HG02588 (cell line): ENCODE measurements at regions not wholly inside any gene's neighbourhood (a gene's known extent, or its start where the extent isn't known, plus 50 kb on each side); places are given as distances from the start of the nearest gene placed in this dataset.
"Not testable (repeated sequence)": the region's sequence is repeated elsewhere in the genome, so short reads cannot be mapped to it uniquely, and the experiment has no call there.

Experiments used
- ATAC-seq: cut with Tn5 transposase; IDR thresholded peaks from one replicate; pipeline ENCODE4 v1.9.1; 2021; ENCODE audit warnings: mild to moderate bottlenecking, moderate library complexity; ENCODE audit not compliant: unreplicated experiment

GRCh38 chr3:20422391-20422790 is 236.4 kb upstream of the SGO1 start:
- ATAC-seq: no peak

GRCh38 chr3:20417388-20418108 is 231.5 kb upstream of the SGO1 start:
- no peak for ATAC-seq

- ATAC-seq: no peak
Measured at GRCh38 chr3:20406611-20407011, 220.6 kb upstream of the SGO1 start.

- ATAC-seq: no peak
Measured at GRCh38 chr3:20405744-20406143, 219.7 kb upstream of the SGO1 start.

- no peak for ATAC-seq
Measured at GRCh38 chr3:20405231-20405630, 219.2 kb upstream of the SGO1 start.

GRCh38 chr3:20404741-20405100 is 218.7 kb upstream of the SGO1 start:
- no peak for ATAC-seq

- no peak for ATAC-seq
Measured at GRCh38 chr3:20403986-20404740, 218.2 kb upstream of the SGO1 start.

- ATAC-seq: no peak
Measured at GRCh38 chr3:20401253-20401652, 215.2 kb upstream of the SGO1 start.

GRCh38 chr3:20400686-20401085 is 214.7 kb upstream of the SGO1 start:
- ATAC-seq: no peak

GRCh38 chr3:20400281-20400680 is 214.3 kb upstream of the SGO1 start:
- ATAC-seq: no peak

- ATAC-seq: no peak
Measured at GRCh38 chr3:20396335-20396734, 210.3 kb upstream of the SGO1 start.

- ATAC-seq: no peak
Measured at GRCh38 chr3:20395692-20396091, 209.7 kb upstream of the SGO1 start.

GRCh38 chr3:20394243-20394642 is 208.2 kb upstream of the SGO1 start:
- no peak for ATAC-seq

- ATAC-seq: no peak
Measured at GRCh38 chr3:20391644-20392043, 205.6 kb upstream of the SGO1 start.

- no peak for ATAC-seq
Measured at GRCh38 chr3:20388971-20389370, 203.0 kb upstream of the SGO1 start.

GRCh38 chr3:20380295-20380694 is 194.3 kb upstream of the SGO1 start:
- no peak for ATAC-seq

- no peak for ATAC-seq
Measured at GRCh38 chr3:20378315-20378714, 192.3 kb upstream of the SGO1 start.

GRCh38 chr3:20376665-20377217 is 190.7 kb upstream of the SGO1 start:
- ATAC-seq: no peak

- no peak for ATAC-seq
Measured at GRCh38 chr3:20375302-20375701, 189.3 kb upstream of the SGO1 start.

GRCh38 chr3:20370273-20371063 is 184.5 kb upstream of the SGO1 start:
- not testable (repeated sequence) for ATAC-seq

GRCh38 chr3:20361000-20361399 is 175.0 kb upstream of the SGO1 start:
- ATAC-seq: no peak
